ENCODE measurements at regions not wholly inside any gene's neighbourhood (a gene's known extent, or its start where the extent isn't known, plus 50 kb on each side); places are given as distances from the start of the nearest gene placed in this dataset.

- no peak for DNase-seq
- TF ChIP-seq CTCF (IDR thresholded peaks at IDR 0.05), result no peak
- H3K4me3 Mint-ChIP-seq, result no peak overlapping the region
- H3K36me3 Mint-ChIP-seq (ENCODE audit: low read depth), result no peaks in the 10 kb centered on the region
- H3K9me3 Mint-ChIP-seq, result no peaks in the 10 kb centered on the region
- H3K27me3 Mint-ChIP-seq (ENCODE audit: insufficient read depth), result peaks cover 10% of the 10 kb centered on the region; the same call in 1 of the 2 replicates
- H3K27ac Mint-ChIP-seq, result no peak overlapping the region
- H3K4me1 Mint-ChIP-seq (ENCODE audit: low read depth), result no peaks in the 10 kb centered on the region
These were observed 78.3 kb upstream of the ADAMTS16 start for GRCh38 chr5:5061836-5062235.

GRCh38 chr5:5062525-5063302 is 77.4 kb upstream of the ADAMTS16 start:
- Mint-ChIP-seq H3K36me3 (ENCODE audit: low read depth) (no peaks in the 10 kb centered on the region), H3K27me3 (ENCODE audit: insufficient read depth) (peaks cover 10% of the 10 kb centered on the region; the same call in 1 of the 2 replicates), H3K4me1 (ENCODE audit: low read depth) (no peaks in the 10 kb centered on the region), H3K27ac (no peak overlapping the region), H3K4me3 (no peak overlapping the region), H3K9me3 (no peaks in the 10 kb centered on the region)
- TF ChIP-seq CTCF (IDR thresholded peaks at IDR 0.05), result no peak
- no peak for DNase-seq

GRCh38 chr5:5063533-5063953 is 76.6 kb upstream of the ADAMTS16 start:
- Mint-ChIP-seq H3K4me3 (no peak overlapping the region), H3K36me3 (ENCODE audit: low read depth) (no peaks in the 10 kb centered on the region), H3K27me3 (ENCODE audit: insufficient read depth) (peaks cover 10% of the 10 kb centered on the region; the same call in 1 of the 2 replicates), H3K27ac (no peak overlapping the region), H3K4me1 (ENCODE audit: low read depth) (no peaks in the 10 kb centered on the region), H3K9me3 (no peaks in the 10 kb centered on the region)
- TF ChIP-seq CTCF (IDR thresholded peaks at IDR 0.05), result peak; percentile 53
- DNase-seq, result no peak

- no peaks in the 10 kb centered on the region for H3K9me3 Mint-ChIP-seq
- H3K4me1 Mint-ChIP-seq (ENCODE audit: low read depth), result no peaks in the 10 kb centered on the region
- peaks cover 10% of the 10 kb centered on the region; the same call in 1 of the 2 replicates for H3K27me3 Mint-ChIP-seq (ENCODE audit: insufficient read depth)
- H3K27ac Mint-ChIP-seq, result no peak overlapping the region
- no peak for DNase-seq
- H3K36me3 Mint-ChIP-seq (ENCODE audit: low read depth), result no peaks in the 10 kb centered on the region
- no peak overlapping the region for H3K4me3 Mint-ChIP-seq
- TF ChIP-seq CTCF (IDR thresholded peaks at IDR 0.05), result no peak
These were observed 74.7 kb upstream of the ADAMTS16 start for GRCh38 chr5:5065472-5065871.

- Mint-ChIP-seq H3K9me3 (no peaks in the 10 kb centered on the region), H3K36me3 (ENCODE audit: low read depth) (no peaks in the 10 kb centered on the region), H3K4me3 (no peak overlapping the region), H3K27me3 (ENCODE audit: insufficient read depth) (peaks cover 12% of the 10 kb centered on the region), H3K4me1 (ENCODE audit: low read depth) (no peaks in the 10 kb centered on the region), H3K27ac (no peak overlapping the region)
- no peak for DNase-seq
- TF ChIP-seq CTCF (IDR thresholded peaks at IDR 0.05), result no peak
These were observed 73.6 kb upstream of the ADAMTS16 start for GRCh38 chr5:5066276-5067186.
